ENCODE measurements at regions not wholly inside any gene's neighbourhood (a gene's known extent, or its start where the extent isn't known, plus 50 kb on each side); places are given as distances from the start of the nearest gene placed in this dataset.

DNA sequence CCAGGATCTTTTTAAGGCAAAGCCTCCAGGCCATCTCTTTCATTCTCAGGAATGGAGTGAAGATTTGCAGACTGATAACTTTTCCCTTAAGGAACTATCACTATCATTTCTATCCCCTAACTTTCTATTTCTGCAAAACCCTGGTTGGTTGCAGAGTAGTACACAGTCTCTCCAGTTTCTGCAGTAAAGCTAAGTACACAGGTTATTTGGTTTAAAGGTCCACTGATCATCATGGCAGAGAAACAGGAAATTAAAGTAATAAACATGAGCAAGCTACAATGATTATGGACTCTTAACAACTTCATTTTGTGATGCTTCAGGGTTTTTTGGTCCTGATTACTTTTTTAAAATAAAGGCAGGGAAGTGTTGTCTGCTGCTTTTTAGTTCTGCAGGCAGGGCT lies 890.0 kb upstream of the DDX18 start:
- no peak overlapping the region for H3K4me3 ChIP-seq (replicated peaks in 1 of 2; ENCODE audit: low read depth in 2 of 2, low read length in 2 of 2)
- no peak for DNase-seq (ENCODE audit: low read depth in 2 of 2)
- TF ChIP-seq CTCF (IDR thresholded peaks at IDR 0.05; ENCODE audit: low read depth, low read length) = no peak

- no peak for DNase-seq (ENCODE audit: low read depth in 2 of 2)
- H3K4me3 ChIP-seq (replicated peaks in 1 of 2; ENCODE audit: low read depth in 2 of 2, low read length in 2 of 2) = no peak overlapping the region
- TF ChIP-seq CTCF (IDR thresholded peaks at IDR 0.05; ENCODE audit: low read depth, low read length) = no peak
Measured at GRCh38 chr2:116935097-116935814, 879.2 kb upstream of the DDX18 start.

GRCh38 chr2:116948258-116948657 lies 866.2 kb upstream of the DDX18 start:
- DNase-seq (ENCODE audit: low read depth in 2 of 2) = no peak
- no peak overlapping the region for H3K4me3 ChIP-seq (replicated peaks in 1 of 2; ENCODE audit: low read depth in 2 of 2, low read length in 2 of 2)
- TF ChIP-seq CTCF (IDR thresholded peaks at IDR 0.05; ENCODE audit: low read depth, low read length) = no peak

- DNase-seq (ENCODE audit: low read depth in 2 of 2) = no peak
- no peak for TF ChIP-seq CTCF (IDR thresholded peaks at IDR 0.05; ENCODE audit: low read depth, low read length)
- H3K4me3 ChIP-seq (replicated peaks in 1 of 2; ENCODE audit: low read depth in 2 of 2, low read length in 2 of 2) = no peak overlapping the region
Measured at GRCh38 chr2:116949249-116949648, 865.2 kb upstream of the DDX18 start.

GRCh38 chr2:116952254-116952653 lies 862.2 kb upstream of the DDX18 start:
- no peak for TF ChIP-seq CTCF (IDR thresholded peaks at IDR 0.05; ENCODE audit: low read depth, low read length)
- H3K4me3 ChIP-seq (replicated peaks in 1 of 2; ENCODE audit: low read depth in 2 of 2, low read length in 2 of 2) = no peak overlapping the region
- no peak for DNase-seq (ENCODE audit: low read depth in 2 of 2)

- DNase-seq (ENCODE audit: low read depth in 2 of 2) = no peak
- H3K4me3 ChIP-seq (replicated peaks in 1 of 2; ENCODE audit: low read depth in 2 of 2, low read length in 2 of 2) = no peak overlapping the region
- TF ChIP-seq CTCF (IDR thresholded peaks at IDR 0.05; ENCODE audit: low read depth, low read length) = no peak
Measured at GRCh38 chr2:116955646-116956045, 858.8 kb upstream of the DDX18 start.

GRCh38 chr2:116975608-116976007 lies 838.9 kb upstream of the DDX18 start:
- TF ChIP-seq CTCF (IDR thresholded peaks at IDR 0.05; ENCODE audit: low read depth, low read length) = no peak
- no peak for DNase-seq (ENCODE audit: low read depth in 2 of 2)

More at GRCh38 chr2:116975608-116976007, 838.9 kb upstream of the DDX18 start:
- no peak overlapping the region for H3K4me3 ChIP-seq (replicated peaks in 1 of 2; ENCODE audit: low read depth in 2 of 2, low read length in 2 of 2)

Measured in cardiac fibroblast (primary cell).